Subcutaneous abdominal adipose tissue (tissue), 5 donors: ENCODE measurements at regions not wholly inside any gene's neighbourhood (a gene's known extent, or its start where the extent isn't known, plus 50 kb on each side); places are given as distances from the start of the nearest gene placed in this dataset.

Source experiments
- H3K27ac ChIP-seq: one replicate; pipeline ENCODE4 v1.7.0; 2013; ENCODE audit warnings: low read depth, mild to moderate bottlenecking, inconsistent platforms, low read length, moderate library complexity
- H3K27me3 ChIP-seq, 5 donors: one replicate each; pipeline ENCODE4 v1.7.0; 2013; ENCODE audit warnings: low read length in 5 of 5, inconsistent platforms in 1 of 5; ENCODE audit not compliant: control insufficient read depth in 5 of 5, insufficient read depth in 4 of 5
- H3K36me3 ChIP-seq, 5 donors: one replicate each; pipeline ENCODE4 v1.7.0; 2013; ENCODE audit warnings: low read length in 5 of 5; ENCODE audit not compliant: control insufficient read depth in 5 of 5, insufficient read depth in 5 of 5
- H3K4me1 ChIP-seq, 5 donors: one replicate each; pipeline ENCODE4 v1.7.0; 2013; ENCODE audit warnings: low read length in 5 of 5, mild to moderate bottlenecking in 3 of 5, moderate library complexity in 1 of 5; ENCODE audit not compliant: control insufficient read depth in 5 of 5, insufficient read depth in 5 of 5
- H3K4me3 ChIP-seq, 5 donors: one replicate each; pipeline ENCODE4 v1.7.0; 2013; ENCODE audit warnings: low read length in 5 of 5, low read depth in 1 of 5
- H3K9ac ChIP-seq, 5 donors: one replicate each; pipeline ENCODE4 v1.7.0; 2013; ENCODE audit warnings: low read length in 5 of 5, mild to moderate bottlenecking in 4 of 5, moderate library complexity in 3 of 5
- H3K9me3 ChIP-seq, 5 donors: one replicate each; pipeline ENCODE4 v1.7.0; 2013; ENCODE audit warnings: low read length in 5 of 5; ENCODE audit not compliant: control insufficient read depth in 5 of 5
- donor health status: healthy.
- donor health status: healthy.
- donor health status: healthy.
- donor health status: healthy.
- donor health status: healthy.

GRCh38 chr9:82593501-82593900, 469.4 kb downstream of the RASEF start:
- no peaks in the 10 kb centered on the region for H3K9me3 ChIP-seq
- no peaks in the 10 kb centered on the region for H3K36me3 ChIP-seq
- H3K4me1 ChIP-seq = peaks cover 0 to 4% (median 0%) of the 10 kb centered on the region in 5 donors
- no peak overlapping the region for H3K27ac ChIP-seq
- H3K27me3 ChIP-seq = peaks cover 0 to 3% (median 0%) of the 10 kb centered on the region in 5 donors
- no peak overlapping the region for H3K9ac ChIP-seq
- no peak overlapping the region for H3K4me3 ChIP-seq

DNA sequence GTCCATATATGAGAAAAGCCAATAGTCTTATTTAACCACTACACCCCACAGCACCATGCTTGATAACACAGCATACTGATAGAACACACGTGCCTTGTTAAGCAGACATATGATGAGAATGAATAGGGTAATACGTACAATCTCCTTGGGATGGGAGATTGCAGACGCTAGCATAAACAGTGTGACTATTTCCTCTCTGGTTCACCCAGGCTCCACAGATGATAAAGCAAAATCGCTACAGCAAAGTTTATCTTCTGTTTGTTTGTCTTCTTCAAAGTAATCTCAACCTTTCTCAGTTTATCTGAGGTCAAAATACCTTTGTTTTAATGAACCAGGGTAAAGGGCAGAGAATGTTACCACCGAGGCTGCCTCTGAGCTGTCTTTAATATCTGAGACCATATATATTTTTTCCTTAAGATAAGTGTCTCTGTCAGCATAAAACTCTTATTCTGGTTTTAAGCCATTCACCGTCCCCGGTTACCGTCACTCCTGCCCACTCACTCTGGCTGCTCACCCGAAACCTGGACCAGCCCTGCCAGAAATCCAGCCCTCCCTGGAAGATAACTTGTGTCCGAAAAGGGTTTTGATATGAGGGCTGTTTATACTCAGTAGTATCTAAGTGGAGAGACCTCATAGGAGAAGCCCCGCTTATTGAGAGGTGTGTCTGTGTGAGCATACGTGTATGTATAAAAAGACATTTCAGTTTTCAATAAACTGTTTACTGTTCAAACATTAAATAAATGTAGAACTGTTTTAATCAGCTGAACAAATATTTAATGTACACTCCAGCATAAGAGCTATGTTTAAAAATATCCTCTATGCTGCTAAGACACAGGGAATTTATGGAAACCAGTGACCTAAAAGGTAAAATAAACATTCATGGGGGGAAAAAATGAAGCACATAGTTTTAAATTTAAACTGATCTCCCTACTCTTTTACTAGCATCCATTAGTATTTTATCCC, 465.4 kb downstream of the RASEF start:
- H3K27ac ChIP-seq = no peak overlapping the region

DNA sequence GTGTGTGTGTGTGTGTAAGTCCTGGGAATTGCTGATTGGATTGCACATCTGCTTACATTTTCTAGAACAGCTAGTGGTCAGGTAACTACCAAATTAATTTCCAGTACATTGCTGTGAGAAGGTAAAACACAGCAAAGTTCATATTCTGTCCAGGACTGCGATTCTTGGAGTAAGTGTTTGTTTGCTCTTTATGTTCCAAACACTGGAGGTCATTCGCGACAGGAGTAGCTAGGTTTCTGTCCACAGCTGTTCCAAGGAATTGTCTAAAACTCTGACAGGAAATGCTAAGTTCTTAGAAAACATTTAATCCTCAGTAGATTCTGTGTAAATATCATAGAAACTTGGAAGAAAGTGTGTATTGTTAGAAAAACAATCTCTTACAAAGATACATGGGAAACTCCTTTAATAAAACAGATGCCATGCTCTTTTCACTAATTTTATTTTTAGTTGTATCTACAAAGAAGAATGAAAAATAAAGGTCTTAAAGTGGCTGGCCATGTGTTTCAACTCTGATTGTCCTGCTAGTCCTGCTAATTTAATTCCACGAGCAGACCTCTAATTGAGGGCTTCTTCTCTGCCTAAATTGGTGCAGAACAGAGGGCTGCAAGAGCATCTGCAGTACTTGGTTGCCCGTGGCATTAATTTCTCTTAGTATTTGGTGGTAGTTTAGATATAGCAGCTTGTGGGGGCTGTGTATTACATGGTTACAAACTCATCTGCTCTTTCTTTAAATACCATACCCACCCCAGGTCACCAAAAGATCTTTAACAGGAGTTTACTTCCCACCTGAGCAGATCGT, 464.5 kb downstream of the RASEF start:
- Histone ChIP-seq H3K27ac (no peak overlapping the region), H3K9me3 (no peaks in the 10 kb centered on the region), H3K27me3 (peaks cover 0 to 3% (median 0%) of the 10 kb centered on the region in 5 donors), H3K36me3 (no peaks in the 10 kb centered on the region), H3K4me1 (peaks cover 0 to 2% (median 0%) of the 10 kb centered on the region in 5 donors), H3K4me3 (no peak overlapping the region), H3K9ac (no peak overlapping the region)

More for the DNA sequence above, 465.4 kb downstream of the RASEF start:
- no peak overlapping the region for H3K4me3 ChIP-seq
- H3K27me3 ChIP-seq = peaks cover 0 to 3% (median 0%) of the 10 kb centered on the region in 5 donors
- H3K36me3 ChIP-seq = no peaks in the 10 kb centered on the region
- peaks cover 0 to 4% (median 0%) of the 10 kb centered on the region in 5 donors for H3K4me1 ChIP-seq
- no peaks in the 10 kb centered on the region for H3K9me3 ChIP-seq
- H3K9ac ChIP-seq = no peak overlapping the region

GRCh38 chr9:82599336-82599949, 463.5 kb downstream of the RASEF start:
- no peak overlapping the region for H3K4me3 ChIP-seq
- H3K9ac ChIP-seq = no peak overlapping the region
- no peaks in the 10 kb centered on the region for H3K9me3 ChIP-seq
- no peaks in the 10 kb centered on the region for H3K4me1 ChIP-seq
- H3K27ac ChIP-seq = no peak overlapping the region
- no peaks in the 10 kb centered on the region for H3K36me3 ChIP-seq
- no peaks in the 10 kb centered on the region for H3K27me3 ChIP-seq

DNA sequence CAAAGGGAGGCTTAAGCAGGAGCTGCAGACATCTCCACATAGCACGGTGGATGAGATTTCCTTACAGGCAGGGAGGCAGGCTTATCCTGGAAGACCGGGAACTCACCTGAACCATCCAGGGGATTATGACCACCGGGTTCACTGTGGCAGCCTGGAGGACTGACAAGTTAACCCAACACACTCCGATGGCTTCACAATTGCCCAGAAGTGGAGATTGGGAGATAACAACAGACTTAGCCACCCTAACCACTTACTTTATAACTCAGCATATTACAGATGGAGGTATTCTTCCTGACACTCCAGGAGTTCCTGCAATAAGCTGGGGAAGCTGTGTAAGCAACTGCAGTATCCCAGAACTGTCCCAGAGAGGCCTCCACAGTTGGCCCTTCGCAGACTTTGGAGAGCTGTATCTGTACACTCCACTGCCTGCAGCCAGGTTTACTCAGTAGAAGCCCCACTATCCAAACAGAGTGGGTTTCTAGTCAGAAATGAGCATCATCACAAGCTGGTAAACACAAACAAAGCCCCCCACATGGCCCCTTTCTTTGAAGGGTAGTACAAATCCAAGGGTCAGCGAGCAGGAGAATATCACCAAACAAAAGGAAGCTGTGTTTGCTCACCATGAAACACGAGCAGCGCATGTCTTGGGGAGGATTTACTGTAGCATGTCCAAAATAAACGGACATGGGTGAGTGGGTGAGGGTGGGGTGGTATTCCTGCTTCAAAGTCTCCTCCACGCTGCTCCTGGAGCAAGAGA, 462.2 kb downstream of the RASEF start:
- Histone ChIP-seq H3K4me1 (no peaks in the 10 kb centered on the region), H3K27me3 (no peaks in the 10 kb centered on the region), H3K27ac (no peak overlapping the region), H3K9me3 (no peaks in the 10 kb centered on the region), H3K9ac (no peak overlapping the region), H3K36me3 (no peaks in the 10 kb centered on the region), H3K4me3 (no peak overlapping the region)

DNA sequence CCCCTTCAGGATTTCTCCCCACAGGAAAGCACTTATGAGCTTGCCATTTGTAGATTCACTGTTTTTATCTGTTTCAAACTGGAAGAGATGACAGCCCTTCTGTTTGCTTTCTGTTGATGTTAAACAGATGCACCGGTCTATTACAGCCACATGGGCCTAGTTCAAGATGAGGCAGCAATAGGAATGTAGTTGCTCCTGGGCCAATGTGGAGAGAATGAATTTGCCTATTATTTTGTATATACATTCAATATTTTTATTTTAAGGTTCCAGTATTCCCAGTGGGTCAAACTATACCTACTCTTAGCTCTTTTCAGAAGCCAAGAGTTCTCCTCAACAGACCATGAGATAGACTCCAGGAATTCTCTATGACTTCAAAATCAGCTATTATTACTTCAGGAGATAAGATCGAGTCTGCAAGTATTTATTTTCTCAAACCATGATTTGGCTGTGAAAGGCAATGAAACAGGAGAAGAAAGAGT, 461.6 kb downstream of the RASEF start:
- H3K9ac ChIP-seq = no peak overlapping the region

GRCh38 chr9:82604947-82605656, 457.8 kb downstream of the RASEF start:
- no peak overlapping the region for H3K27ac ChIP-seq
- H3K36me3 ChIP-seq = no peaks in the 10 kb centered on the region
- no peak overlapping the region for H3K4me3 ChIP-seq
- H3K9ac ChIP-seq = no peak overlapping the region
- peaks cover 0 to 4% (median 0%) of the 10 kb centered on the region in 5 donors for H3K27me3 ChIP-seq
- peaks cover 0 to 3% (median 0%) of the 10 kb centered on the region in 5 donors for H3K4me1 ChIP-seq
- H3K9me3 ChIP-seq = no peaks in the 10 kb centered on the region

More for the DNA sequence above, 461.6 kb downstream of the RASEF start:
- no peaks in the 10 kb centered on the region for H3K9me3 ChIP-seq
- H3K36me3 ChIP-seq = no peaks in the 10 kb centered on the region
- no peaks in the 10 kb centered on the region for H3K27me3 ChIP-seq
- H3K4me1 ChIP-seq = no peaks in the 10 kb centered on the region
- H3K4me3 ChIP-seq = no peak overlapping the region
- H3K27ac ChIP-seq = no peak overlapping the region

- no peaks in the 10 kb centered on the region for H3K9me3 ChIP-seq
- no peak overlapping the region for H3K4me3 ChIP-seq
- H3K27me3 ChIP-seq = peaks cover 0 to 4% (median 0%) of the 10 kb centered on the region in 5 donors
- H3K4me1 ChIP-seq = peaks cover 0 to 3% (median 0%) of the 10 kb centered on the region in 5 donors
- no peaks in the 10 kb centered on the region for H3K36me3 ChIP-seq
- no peak overlapping the region for H3K9ac ChIP-seq
- no peak overlapping the region for H3K27ac ChIP-seq
These were observed 457.3 kb downstream of the RASEF start for GRCh38 chr9:82605657-82606031.

DNA sequence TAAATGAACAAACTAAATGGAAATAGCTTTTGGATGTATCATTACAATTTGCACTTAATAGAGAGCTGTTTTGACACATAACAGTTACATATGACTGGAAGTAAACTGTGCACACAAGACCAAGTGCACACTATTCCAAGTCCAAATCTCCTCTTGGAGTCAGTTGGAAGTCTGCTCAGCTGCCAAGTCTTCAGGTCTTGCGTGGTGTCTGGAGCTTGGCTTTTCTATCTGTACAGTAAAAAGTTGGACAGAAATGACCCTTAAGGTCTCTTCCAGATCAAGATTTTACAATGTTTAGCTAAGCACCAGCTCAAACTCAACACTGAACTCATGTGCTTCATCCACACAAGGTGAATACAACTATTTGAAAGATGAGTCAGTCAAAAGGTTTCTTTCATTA, 456.9 kb downstream of the RASEF start:
- Histone ChIP-seq H3K27me3 (peaks cover 0 to 4% (median 0%) of the 10 kb centered on the region in 5 donors), H3K9me3 (no peaks in the 10 kb centered on the region), H3K36me3 (no peaks in the 10 kb centered on the region), H3K27ac (no peak overlapping the region), H3K4me3 (no peak overlapping the region), H3K4me1 (peaks cover 0 to 3% (median 0%) of the 10 kb centered on the region in 5 donors), H3K9ac (no peak overlapping the region)
